ENCODE measurements at regions not wholly inside any gene's neighbourhood (a gene's known extent, or its start where the extent isn't known, plus 50 kb on each side); places are given as distances from the start of the nearest gene placed in this dataset.

- no peak overlapping the region for H3K4me3 ChIP-seq (replicated peaks in 1 of 3; ENCODE audit: insufficient read depth in 1 of 3, low read depth in 2 of 3, low read length in 3 of 3)
- no peaks in the 10 kb centered on the region for H3K36me3 ChIP-seq (replicated peaks in 1 of 2; ENCODE audit: control insufficient read depth in 1 of 2, insufficient read depth in 2 of 2, low read length in 2 of 2)
- H3K9ac ChIP-seq (ENCODE audit: insufficient read depth, low read depth, low read length) = no peak overlapping the region
- H3K9me3 ChIP-seq (ENCODE audit: low read length) = no peaks in the 10 kb centered on the region
- no peak for ATAC-seq
- TF ChIP-seq KLF16 (CRISPR knock-in tag; IDR thresholded peaks at IDR 0.05) = no peak
- no peak for TF ChIP-seq TCF7 (IDR thresholded peaks at IDR 0.05; ENCODE audit: low read depth)
- no peak for TF ChIP-seq ZNF260 (CRISPR knock-in tag; IDR thresholded peaks at IDR 0.05; ENCODE audit: borderline replicate concordance, low read depth)
- TF ChIP-seq MLLT10 (CRISPR knock-in tag; IDR thresholded peaks at IDR 0.05) = no peak
- TF ChIP-seq, protein P1, sequence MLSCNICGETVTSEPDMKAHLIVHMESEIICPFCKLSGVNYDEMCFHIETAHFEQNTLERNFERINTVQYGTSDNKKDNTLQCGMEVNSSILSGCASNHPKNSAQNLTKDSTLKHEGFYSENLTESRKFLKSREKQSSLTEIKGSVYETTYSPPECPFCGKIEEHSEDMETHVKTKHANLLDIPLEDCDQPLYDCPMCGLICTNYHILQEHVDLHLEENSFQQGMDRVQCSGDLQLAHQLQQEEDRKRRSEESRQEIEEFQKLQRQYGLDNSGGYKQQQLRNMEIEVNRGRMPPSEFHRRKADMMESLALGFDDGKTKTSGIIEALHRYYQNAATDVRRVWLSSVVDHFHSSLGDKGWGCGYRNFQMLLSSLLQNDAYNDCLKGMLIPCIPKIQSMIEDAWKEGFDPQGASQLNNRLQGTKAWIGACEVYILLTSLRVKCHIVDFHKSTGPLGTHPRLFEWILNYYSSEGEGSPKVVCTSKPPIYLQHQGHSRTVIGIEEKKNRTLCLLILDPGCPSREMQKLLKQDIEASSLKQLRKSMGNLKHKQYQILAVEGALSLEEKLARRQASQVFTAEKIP (CRISPR knock-in tag; IDR thresholded peaks at IDR 0.05; ENCODE audit: borderline replicate concordance) = no peak
- TF ChIP-seq ZNF33B (CRISPR knock-in tag; IDR thresholded peaks at IDR 0.05) = no peak
- TF ChIP-seq ZNF230 (CRISPR knock-in tag; IDR thresholded peaks at IDR 0.05) = no peak
- TF ChIP-seq BCL6 (CRISPR knock-in tag; IDR thresholded peaks at IDR 0.05) = no peak
- TF ChIP-seq SMAD1 (CRISPR knock-in tag; IDR thresholded peaks at IDR 0.05; ENCODE audit: borderline replicate concordance, low read depth) = no peak
- no peak for TF ChIP-seq TFE3 (CRISPR knock-in tag; IDR thresholded peaks at IDR 0.05)
- H3K27ac ChIP-seq (ENCODE audit: extremely low read length, insufficient read depth, low read length) = no peak overlapping the region
- intact Hi-C loops (cut with micrococcal nuclease; ENCODE audit: unreplicated experiment) (no loop called here), in situ Hi-C loops (cut with HindIII; ENCODE audit: extremely low pct_ligation_motif_present, low pct_unique_long_range_greater_than_20kb) (no loop called here)
- H3K4me2 ChIP-seq (ENCODE audit: low read depth, low read length) = no peak overlapping the region
- no peaks in the 10 kb centered on the region for H4K20me1 ChIP-seq (ENCODE audit: insufficient read depth, low read length)
- no peaks in the 10 kb centered on the region for H3K79me2 ChIP-seq (ENCODE audit: insufficient read depth, low read length)
- H3K4me1 ChIP-seq (ENCODE audit: insufficient read depth, low read length) = no peaks in the 10 kb centered on the region
- FAIRE-seq = no peak
- H2AFZ ChIP-seq (ENCODE audit: low read length) = no peak overlapping the region
- 70% methylated on average over 7 of the region's 7 CpGs for WGBS (ENCODE audit: low lambda C conversion rate)
- no peak for DNase-seq (ENCODE audit: low spot score)
- CTCF ChIA-PET (ENCODE audit: low intra/inter-chr PET ratio, low total read pairs) = no interaction called here
- BruUV-seq (replicated peaks) = no TSS peak
- H3K27me3 ChIP-seq (ENCODE audit: control insufficient read depth in 1 of 2, insufficient read depth in 2 of 2, low read length in 2 of 2) = no peaks in the 10 kb centered on the region; a peak in 1 of 5 replicates
- POLR2A ChIA-PET = no interaction called here
Observed at GRCh38 chr3:197428952-197429351, 126.8 kb downstream of the BDH1 start.

Data from HepG2 (cell line).